ENCODE measurements at regions not wholly inside any gene's neighbourhood (a gene's known extent, or its start where the extent isn't known, plus 50 kb on each side); places are given as distances from the start of the nearest gene placed in this dataset.

DNA sequence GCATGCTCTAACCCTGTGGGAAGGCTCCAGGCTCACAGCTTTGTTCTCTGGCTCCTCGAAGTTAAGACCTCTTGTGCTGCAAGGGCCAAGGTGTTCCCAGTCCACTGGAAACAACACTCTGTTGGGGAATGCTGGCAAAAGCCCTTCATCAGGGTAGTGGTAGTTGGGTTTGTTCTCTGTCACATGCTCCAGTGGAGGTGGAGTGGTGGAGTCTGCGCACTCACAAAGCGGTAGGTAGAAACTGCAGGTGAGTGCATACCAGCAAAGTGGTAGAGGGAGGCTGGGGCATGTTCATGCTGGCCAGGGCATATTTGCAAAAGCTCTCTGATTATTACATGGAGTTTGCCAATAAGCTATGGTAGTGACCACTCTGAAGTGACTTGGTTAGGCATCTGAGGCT, 410.5 kb downstream of the CDH19 start:
- H3K36me3 ChIP-seq: no peaks in the 10 kb centered on the region
- H3K27ac ChIP-seq: no peak overlapping the region
- intact Hi-C loops (cut with DNase I; ENCODE audit: low total_unique reads): no loop called here
- DNase-seq: no peak
- no peaks in the 10 kb centered on the region for H3K4me1 ChIP-seq
- no peaks in the 10 kb centered on the region for H3K27me3 ChIP-seq (replicated peaks in 1 of 7)
- 49 to 58% (median 53%) methylated on average over 3 of the region's 3 CpGs for WGBS, 5 donors
- TF ChIP-seq POLR2AphosphoS5 (IDR thresholded peaks at IDR 0.05): no peak
- no peak for TF ChIP-seq POLR2A (IDR thresholded peaks at IDR 0.05)
- no peak for TF ChIP-seq CTCF (IDR thresholded peaks at IDR 0.05 in 8 of 11, conservative IDR thresholded peaks at IDR 0.05 in 3 of 11)
- H3K4me3 ChIP-seq: no peak overlapping the region
- no peaks in the 10 kb centered on the region for H3K9me3 ChIP-seq

DNA sequence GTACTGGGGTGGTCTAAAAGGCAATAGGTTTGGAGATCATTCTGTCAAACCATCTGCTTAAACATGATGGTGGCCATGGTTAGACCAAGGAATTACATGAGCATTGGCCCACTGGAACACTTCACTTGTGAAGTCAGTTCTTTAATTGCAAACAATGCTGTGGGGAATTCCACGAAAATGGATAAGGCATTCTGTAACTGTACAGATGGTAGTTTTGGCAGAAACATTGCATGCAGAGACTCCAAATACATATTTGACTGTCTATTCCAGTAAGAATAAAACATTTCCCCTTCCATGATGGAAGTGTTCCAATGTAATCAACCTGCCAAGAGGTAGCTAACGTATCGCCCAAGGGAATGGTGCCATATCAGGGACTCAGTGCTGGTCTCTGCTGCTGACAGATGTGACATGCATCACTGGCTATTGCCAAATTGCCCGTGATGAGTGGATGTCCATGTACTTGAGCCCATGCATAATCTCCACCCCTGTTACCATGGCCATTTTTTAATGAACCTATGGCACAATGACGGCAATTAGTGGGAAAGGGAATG, 417.9 kb downstream of the CDH7 start:
- intact Hi-C loops (cut with DNase I; ENCODE audit: low total_unique reads): no loop called here
- WGBS, 5 donors: 84 to 89% (median 87%) methylated on average over 5 of the region's 5 CpGs

GRCh38 chr18:66167829-66168684, 417.2 kb downstream of the CDH7 start:
- DNase-seq: no peak
- TF ChIP-seq POLR2A (IDR thresholded peaks at IDR 0.05): no peak
- TF ChIP-seq POLR2AphosphoS5 (IDR thresholded peaks at IDR 0.05): no peak
- no peak for TF ChIP-seq CTCF (IDR thresholded peaks at IDR 0.05 in 8 of 11, conservative IDR thresholded peaks at IDR 0.05 in 3 of 11)
- H3K9me3 ChIP-seq: no peaks in the 10 kb centered on the region
- H3K27ac ChIP-seq: no peak overlapping the region
- no peaks in the 10 kb centered on the region for H3K36me3 ChIP-seq
- H3K4me3 ChIP-seq: no peak overlapping the region
- H3K4me1 ChIP-seq: no peaks in the 10 kb centered on the region
- intact Hi-C loops (cut with DNase I; ENCODE audit: low total_unique reads): no loop called here
- WGBS, 5 donors: 71 to 78% (median 78%) methylated on average over 5 to 7 of the region's 7 CpGs
- no peaks in the 10 kb centered on the region for H3K27me3 ChIP-seq (replicated peaks in 1 of 7)

More for the DNA sequence above, 417.9 kb downstream of the CDH7 start:
- Histone ChIP-seq H3K36me3 (no peaks in the 10 kb centered on the region), H3K27me3 (replicated peaks in 1 of 7) (no peaks in the 10 kb centered on the region), H3K27ac (no peak overlapping the region), H3K4me1 (no peaks in the 10 kb centered on the region), H3K9me3 (no peaks in the 10 kb centered on the region), H3K4me3 (no peak overlapping the region)
- DNase-seq: no peak
- TF ChIP-seq POLR2AphosphoS5 (IDR thresholded peaks at IDR 0.05) (no peak), POLR2A (IDR thresholded peaks at IDR 0.05) (no peak), CTCF (IDR thresholded peaks at IDR 0.05 in 8 of 11, conservative IDR thresholded peaks at IDR 0.05 in 3 of 11) (no peak)

- Histone ChIP-seq H3K9me3 (no peaks in the 10 kb centered on the region), H3K36me3 (no peaks in the 10 kb centered on the region), H3K4me1 (no peaks in the 10 kb centered on the region), H3K4me3 (no peak overlapping the region), H3K27ac (no peak overlapping the region), H3K27me3 (replicated peaks in 1 of 7) (no peaks in the 10 kb centered on the region)
- WGBS, 5 donors: 76 to 96% (median 86%) methylated on average over 3 of the region's 3 CpGs
- TF ChIP-seq CTCF (IDR thresholded peaks at IDR 0.05 in 8 of 11, conservative IDR thresholded peaks at IDR 0.05 in 3 of 11): no peak
- no peak for TF ChIP-seq POLR2A (IDR thresholded peaks at IDR 0.05)
- no peak for TF ChIP-seq POLR2AphosphoS5 (IDR thresholded peaks at IDR 0.05)
- no peak for DNase-seq
- intact Hi-C loops (cut with DNase I; ENCODE audit: low total_unique reads): no loop called here
These were observed 409.2 kb downstream of the CDH7 start for GRCh38 chr18:66160007-66160406.
